HG03196 (cell line): ENCODE measurements at regions not wholly inside any gene's neighbourhood (a gene's known extent, or its start where the extent isn't known, plus 50 kb on each side); places are given as distances from the start of the nearest gene placed in this dataset.
"Not testable (repeated sequence)": the region's sequence is repeated elsewhere in the genome, so short reads cannot be mapped to it uniquely, and the experiment has no call there.

Source experiments
- ATAC-seq: cut with Tn5 transposase; IDR thresholded peaks from one replicate; pipeline ENCODE4 v1.9.1; 2021; ENCODE audit not compliant: unreplicated experiment

DNA sequence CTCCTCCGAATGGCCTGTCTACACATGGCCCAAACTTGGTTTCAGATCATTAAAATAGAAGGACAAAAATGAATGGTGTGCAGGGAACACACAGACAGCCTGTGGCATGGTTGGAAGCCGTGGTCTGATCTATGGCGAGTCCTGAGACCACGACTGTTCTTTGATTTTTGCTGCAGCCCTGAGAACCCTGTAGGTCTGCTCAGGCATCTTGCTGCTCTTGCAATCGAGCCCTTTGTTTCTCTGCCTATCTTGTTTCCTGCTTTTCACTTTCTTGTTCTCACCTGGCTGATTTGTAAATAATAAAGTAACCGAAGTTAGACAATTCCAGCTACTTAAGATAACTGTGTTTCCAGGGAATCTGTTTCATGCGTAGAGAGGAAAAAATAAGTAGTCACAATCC is 54.1 kb upstream of the NBPF9 start:
- ATAC-seq = not testable (repeated sequence)

DNA sequence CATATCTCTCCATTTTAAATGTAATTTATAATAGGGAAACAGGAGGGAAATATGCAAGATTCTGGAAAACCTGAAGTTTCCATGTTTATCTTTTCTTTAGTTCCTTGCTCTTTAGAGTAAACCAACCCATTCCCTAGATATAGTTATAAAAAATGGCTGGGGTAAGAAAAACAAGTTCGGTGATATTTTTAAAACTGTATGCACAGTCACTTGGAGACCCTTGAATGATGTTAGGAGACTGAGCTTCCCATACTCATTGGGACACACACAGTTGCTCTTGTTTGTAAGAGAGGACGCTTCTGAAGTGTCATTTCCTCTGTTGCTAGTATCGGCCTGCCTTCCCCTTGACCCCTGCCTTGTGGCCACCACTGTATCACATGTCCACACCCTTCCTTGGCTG is 55.0 kb upstream of the NBPF9 start:
- ATAC-seq = not testable (repeated sequence)

DNA sequence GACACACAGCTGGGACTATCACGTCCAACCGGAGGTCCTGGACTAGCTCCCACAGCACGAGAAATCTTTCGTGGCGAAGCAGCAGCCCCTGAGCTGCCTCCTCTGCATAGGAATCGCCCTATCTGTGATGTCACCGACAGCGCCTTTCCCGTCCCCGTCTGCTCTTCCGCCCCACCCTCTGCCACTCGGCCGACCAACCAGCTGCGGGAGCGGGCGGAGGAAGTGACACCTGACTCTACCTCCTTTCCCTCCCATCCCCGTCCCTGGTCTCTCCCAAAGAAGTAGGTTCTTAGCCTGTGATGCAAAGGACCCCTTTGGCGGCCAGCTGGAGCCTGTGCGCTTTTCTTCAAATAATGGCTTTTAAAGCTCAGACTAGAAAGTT is 59.7 kb upstream of the NBPF9 start:
- ATAC-seq = not testable (repeated sequence)

DNA sequence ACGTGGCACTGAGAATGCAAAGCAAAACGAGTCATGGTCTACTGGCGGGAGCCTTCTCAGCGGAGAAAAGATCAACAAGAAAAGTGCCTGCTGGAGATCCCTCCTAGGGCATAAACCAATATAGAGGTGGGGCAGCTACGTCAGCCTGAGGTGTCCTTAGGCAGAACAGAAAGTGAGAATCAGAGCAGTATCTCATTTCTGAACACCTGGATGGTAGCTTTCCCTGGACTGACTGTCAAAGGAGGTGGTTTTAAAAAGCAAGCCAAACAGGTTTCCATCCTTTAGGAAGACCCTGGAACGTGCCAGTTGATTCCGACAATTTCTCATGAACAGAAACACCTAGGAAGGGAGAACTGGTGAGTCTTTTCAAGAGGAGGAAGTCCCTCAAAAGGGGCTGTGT is 71.4 kb upstream of the NBPF9 start:
- not testable (repeated sequence) for ATAC-seq

DNA sequence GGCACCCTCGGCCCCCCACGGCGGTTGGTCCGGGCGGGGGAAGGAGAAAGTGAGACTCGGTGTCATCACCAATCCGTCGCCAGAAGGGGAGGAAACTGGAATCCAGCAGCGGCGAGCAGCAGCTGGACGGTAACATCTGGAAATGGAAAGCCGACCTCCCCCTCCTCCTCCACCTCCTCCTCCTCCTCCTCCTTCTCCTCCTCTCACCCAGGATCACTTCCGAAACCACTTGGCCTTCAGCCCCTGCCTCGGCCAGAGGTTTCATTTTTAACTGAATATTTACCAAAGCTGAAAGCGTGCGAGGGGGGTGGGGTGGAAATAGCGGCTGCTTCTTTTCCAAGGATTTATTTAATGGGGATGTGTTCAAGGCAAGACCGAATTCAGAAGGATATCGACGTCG is 72.5 kb upstream of the NBPF9 start:
- ATAC-seq = not testable (repeated sequence)

DNA sequence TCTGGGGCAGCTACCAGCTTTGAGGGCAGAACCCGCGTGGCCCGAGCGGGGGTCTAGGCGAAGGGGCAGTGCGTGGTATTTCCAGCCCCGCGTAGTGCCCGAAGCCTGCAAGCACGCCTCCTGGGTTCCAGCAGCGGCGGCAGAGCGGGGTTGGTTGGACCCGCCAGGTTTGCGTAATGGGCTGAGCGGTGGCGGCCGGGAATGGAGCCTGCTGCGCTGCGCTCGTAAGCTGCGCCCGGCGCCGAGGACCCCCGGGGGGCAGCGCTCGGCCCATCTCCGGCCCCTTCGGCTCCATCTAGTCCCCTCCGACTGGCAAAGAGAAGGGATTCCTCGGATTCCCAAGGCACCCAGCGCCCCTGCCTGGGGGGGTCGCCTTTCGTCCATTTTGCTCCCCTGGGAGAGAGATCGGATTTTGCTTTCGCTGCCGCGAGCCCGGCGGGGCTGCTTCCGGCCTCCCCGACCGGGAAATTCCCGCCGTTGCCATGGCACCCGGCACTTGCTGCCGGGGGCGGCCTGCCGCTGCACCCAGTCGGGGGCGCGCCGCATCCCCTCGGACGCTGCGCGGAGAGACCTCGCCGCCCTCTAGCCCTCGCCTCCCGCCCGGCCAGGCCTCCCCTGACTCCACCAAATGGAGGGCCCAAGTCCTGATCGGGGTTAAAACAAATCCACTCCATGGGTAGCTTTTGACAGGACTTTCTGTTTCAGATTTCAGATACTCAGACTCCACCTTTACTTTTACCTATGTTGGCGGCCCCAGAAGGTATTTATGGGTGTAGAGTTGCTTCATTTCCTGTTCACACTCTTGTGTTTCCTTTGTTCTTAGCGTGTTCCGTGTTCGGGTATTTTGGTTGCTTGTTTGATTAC is 73.3 kb upstream of the NBPF9 start:
- ATAC-seq = not testable (repeated sequence)

DNA sequence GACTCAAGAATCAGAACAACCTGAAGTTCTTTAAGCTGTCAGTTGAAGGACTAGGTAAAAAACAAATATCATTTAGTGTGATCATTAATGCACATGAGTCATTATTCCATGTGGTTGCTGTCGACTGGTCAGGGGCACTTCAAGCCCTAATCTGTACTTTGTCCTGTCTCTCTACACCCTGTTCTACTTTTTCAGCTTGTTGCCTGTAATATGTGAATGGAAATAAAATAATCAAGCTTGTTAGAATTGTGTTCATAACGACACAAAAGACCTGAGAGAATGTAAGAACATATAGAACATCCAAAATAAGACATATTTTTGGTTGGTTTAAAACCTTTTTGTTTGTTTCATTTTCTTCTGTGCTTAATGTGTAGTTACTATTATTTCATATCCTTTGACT is 87.4 kb upstream of the NBPF9 start:
- ATAC-seq = not testable (repeated sequence)

DNA sequence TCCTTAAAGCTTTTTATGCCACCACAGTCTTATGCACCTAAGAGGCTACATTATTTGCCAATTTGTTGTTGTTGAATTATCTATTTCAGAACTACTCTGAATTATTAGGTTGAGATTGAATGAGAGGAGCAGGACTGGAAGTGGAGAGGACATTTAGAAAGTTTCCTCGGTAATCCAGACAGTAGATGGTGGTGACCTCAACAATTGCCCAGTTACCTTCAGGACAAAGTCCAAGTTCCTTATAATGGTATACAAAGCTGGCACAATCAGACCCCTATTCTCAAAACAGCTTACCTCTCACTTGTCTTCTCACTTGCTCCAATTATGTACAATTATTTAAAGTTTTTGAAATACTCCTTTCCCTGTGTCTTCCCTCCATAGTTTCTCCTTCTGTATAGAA is 93.3 kb upstream of the NBPF9 start:
- ATAC-seq = not testable (repeated sequence)

DNA sequence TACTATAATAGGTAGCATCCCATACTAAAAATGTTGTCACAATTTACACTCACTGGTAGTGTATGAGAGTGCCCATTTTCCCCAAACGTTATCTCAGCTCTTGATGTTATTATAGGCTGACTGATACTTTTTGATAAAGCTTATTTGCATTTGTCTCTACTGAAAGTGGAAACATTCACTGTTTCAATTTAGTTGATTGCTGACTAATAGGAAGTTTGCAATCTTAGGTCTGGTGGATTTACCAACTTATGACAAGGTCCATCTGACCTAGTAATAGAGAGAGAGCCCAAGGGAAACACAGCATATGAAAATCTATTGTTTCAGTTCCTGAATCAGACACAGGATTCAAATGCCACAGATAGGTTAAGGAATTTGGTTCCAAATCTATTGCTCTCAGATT is 97.2 kb upstream of the NBPF9 start:
- peak; percentile 59 for ATAC-seq

DNA sequence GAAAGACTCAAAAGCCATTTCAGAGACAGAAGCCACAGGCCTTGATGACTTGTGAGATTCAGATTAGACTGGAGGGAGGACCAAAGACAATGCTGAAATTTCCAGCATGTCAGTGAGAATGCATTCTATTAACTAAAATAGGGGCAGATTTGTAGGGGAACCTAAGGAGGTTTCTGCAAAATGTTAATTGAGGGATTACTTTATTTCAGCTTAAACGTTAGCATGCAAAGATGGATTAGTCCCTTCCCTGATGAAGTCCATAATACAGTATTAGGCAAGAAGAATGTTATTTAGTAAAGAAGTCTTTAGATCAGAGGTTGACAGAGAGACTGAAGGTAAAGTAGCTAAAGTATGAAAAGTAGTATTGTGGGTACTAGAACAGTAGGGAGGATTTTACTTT is 98.9 kb upstream of the NBPF9 start:
- ATAC-seq = not testable (repeated sequence)

DNA sequence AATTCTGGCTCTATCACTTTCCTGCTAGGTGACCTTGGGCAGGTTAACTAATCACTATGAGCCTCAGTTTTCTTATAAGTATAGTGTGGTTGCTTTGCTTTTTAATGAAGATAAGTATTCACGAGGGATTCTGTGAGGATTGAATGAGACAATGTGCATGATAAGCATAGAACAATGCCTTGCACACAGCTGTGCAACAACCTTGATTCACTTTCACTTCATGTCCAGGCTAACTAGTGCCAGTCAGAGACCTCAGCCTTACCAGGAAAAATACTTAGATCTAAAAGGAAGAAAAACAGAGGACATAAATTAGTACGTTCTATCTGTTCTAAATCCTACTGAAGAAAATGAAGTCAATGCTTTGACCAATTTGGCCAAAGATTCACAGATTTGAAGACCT is 101.0 kb upstream of the NBPF9 start:
- ATAC-seq = not testable (repeated sequence)

DNA sequence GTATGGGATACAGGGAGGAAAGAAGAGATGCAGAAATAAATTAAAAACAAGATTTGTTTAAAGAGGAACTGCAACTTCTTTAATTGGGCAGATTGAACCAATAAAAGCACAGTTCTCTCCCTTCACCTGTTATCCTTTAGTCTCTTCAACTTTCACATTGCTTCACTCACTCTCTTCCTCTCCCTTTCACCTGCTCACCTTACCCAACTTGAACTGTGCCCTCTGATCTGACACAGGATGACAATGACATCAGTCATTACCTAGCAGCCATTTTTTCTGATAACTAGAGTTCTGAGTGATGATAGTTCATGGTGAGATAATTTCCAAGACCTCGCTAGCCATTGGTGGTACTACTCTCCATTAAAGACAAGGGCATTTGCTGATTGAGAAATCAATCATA is 105.5 kb upstream of the NBPF9 start:
- not testable (repeated sequence) for ATAC-seq

DNA sequence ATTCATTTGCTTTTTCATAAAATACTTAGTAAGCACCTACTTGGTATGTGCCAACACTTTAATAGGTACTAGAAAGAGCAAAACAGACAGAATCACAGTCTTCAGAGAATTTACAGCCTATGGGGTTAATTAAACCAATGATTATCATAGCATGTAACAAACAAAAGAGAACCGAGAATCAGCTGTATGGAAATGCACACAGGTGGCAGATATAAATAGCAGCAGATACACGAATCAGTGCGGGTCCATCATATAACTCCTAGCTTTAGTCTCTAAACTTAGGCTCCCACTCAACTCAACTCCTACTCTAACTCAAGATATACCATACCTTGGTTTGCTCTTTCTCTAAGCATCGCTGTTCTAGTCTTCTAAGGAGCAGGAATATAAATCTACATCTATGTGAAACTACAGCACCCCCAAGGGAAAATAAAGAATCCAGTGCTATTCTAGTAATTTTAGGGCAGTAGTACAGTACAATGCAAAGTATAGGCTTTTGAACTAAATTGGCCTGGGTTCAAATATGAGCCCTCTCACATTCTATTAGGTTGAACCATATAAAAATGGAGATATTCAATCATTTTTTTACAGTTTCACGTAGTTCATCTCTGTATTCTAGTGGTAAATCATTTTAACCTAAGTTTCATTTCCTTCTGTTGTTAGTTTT is 108.5 kb upstream of the NBPF9 start:
- not testable (repeated sequence) for ATAC-seq

DNA sequence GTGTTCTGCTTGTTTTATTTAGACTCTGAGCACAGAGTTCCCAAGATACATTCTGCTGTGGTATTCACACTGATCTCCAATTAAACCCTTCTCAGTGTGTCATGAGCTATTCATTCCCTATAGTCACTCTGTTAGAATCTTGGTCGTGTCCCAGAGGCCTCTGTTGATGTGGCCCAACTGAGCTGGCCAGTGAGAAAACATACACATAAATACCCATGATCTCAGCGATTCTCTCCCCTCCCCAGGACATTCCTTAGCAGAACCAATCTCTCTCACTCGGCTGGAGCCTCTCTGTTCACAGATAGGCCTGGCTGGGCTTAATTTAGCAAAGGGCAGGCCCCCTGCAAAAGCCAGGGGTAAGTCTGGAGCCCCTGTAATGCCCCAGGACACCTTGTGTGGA is 109.6 kb upstream of the NBPF9 start:
- ATAC-seq = not testable (repeated sequence)

DNA sequence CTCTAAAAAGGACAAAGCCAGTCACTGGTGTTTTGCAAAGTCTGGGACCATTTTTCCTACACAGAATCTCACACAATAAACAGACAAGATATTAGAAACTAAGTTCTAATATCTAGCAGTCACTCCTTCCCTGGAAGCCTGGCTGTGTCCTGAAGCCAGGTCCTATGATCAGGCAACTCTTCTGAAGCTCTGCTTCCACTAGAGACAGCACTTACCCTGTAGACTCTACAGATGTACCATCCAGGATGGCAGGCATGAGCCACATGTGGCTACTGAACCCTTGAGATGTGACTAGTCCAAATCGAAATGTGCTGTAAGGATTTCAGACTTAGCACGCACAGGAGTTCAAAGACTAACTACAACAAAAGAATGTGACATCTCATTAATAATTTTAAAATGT is 110.3 kb upstream of the NBPF9 start:
- not testable (repeated sequence) for ATAC-seq

DNA sequence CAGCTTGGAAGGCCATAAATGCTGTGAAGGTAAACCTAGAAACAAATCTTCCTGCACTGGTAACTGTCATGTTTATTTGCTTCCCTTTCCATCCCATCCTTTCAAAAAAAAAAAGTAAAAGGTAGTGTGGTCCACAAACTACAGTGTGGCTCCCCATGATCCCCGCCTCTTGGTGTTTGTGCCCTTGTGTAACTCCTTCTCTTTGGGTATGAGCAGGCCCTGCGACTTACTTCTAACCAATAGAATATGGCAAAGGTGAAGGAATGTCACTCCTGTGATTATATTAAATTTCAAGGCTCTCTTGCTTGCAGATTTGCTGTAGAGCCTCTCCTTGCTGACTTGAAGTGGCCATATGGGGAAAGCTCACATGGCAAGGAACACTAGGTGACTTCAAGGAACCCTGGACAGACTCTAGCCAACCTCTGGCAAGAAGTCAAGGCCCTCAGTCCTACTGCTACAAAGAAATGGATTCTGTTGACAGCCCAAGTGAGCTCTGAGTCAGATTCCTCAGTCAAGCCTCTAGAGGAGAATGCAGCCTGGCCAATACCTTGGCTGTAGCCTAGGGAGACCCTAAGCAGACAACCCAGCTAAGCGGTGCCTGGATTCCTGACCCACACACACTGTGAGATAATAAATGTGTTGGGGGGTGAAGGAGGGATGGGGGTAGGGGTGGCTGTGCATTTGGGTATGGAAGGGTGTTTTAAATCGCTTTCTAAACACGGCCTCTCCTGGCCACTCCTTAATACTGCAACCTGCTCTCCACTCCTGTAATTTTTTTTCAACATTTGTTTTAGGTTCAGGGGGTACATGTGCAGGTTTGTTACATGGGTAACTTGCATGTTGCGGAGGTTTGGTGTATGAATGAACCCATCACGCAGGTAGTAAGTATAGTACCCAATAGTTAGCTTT is 115.0 kb upstream of the NBPF9 start:
- ATAC-seq = not testable (repeated sequence)

DNA sequence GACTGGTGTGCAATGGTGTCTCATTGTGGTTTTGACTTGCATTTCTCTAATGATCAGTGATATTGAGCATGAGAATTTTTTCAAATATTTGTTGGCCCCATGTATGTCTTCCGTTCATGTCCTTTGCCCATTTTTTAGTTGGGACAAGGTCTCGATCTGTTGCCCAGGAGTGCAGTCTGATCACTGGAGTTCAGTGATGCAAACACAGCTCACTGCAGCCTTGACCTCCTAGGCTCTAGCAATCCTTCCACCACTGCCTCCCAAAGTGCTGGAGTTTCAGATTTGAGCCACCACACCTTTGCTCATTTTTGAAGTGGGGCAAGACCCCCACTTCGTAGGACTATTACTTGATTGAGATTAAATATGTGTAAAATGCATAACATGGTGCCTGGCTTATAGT is 116.2 kb upstream of the NBPF9 start:
- not testable (repeated sequence) for ATAC-seq

DNA sequence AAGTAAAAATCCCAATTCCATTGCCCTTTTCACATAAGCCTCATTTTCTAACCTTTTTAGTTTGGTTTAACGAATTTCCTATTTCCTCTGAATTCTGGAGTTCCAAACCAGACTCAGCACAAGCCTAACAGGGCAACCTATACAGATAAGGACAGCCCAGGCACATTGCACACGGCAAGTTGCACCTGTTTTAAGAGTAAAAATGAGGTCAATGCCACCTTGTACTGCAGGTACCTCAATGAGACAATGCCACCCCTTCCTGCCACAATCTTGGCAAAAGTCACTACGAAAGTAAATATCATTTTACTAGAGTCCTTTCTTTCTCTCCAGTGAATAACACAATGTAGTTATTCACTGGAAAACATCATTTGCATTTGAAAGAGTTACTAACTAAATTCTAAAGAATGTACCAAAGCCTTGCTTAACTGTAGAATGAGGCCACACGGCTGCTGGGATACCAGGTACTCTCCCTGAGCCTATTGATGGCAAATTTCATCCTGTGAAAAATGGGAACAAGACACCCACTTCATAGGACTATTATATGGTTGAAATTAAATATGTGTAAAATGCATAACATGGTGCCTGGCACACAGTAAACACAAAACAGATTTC is 117.2 kb upstream of the NBPF9 start:
- not testable (repeated sequence) for ATAC-seq

DNA sequence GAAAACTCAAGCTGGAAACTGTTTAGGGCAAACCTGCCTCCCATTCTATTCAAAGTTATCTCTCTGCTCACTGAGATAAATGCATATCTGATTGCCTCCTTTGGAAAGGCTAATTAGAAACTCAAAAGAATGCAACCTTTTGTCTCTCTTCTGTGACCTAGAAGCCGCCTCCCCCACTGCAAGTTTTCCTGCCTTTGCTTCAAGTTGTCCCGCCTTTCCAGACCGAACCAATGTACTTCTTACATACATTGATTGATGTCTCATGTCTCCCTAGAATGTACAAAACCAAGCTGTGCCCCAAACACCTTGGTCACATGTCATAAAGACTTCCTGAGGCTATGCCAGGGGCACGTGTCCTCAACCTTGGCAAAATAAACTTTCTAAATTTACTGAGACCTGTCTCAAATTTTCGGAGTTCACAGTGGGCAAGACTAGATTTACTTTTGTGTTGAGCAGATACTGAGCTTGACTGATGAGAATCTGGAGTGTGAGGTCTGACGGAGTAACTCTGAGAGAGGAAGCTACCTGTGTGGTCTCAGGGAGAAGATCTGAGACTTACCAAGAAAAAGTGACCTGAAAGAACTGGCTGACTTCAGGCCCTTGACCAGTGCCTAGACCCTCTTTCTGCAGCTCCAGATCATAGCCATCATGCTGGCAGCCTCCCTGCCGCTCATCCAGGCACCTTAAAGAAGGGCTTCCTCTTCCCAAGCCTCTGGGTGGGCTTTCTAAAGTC is 124.7 kb upstream of the NBPF9 start:
- not testable (repeated sequence) for ATAC-seq
